ENCODE measurements at regions not wholly inside any gene's neighbourhood (a gene's known extent, or its start where the extent isn't known, plus 50 kb on each side); places are given as distances from the start of the nearest gene placed in this dataset.

GRCh38 chr18:25456334-25457010 is 104.5 kb upstream of the ZNF521 start:
- no peak for TF ChIP-seq CTCF (conservative IDR thresholded peaks at IDR 0.05; ENCODE audit: low read depth, low read length)
- no peak for TF ChIP-seq EZH2 (IDR thresholded peaks at IDR 0.05; ENCODE audit: low read length, unreplicated experiment)
